ENCODE measurements at regions not wholly inside any gene's neighbourhood (a gene's known extent, or its start where the extent isn't known, plus 50 kb on each side); places are given as distances from the start of the nearest gene placed in this dataset.

GRCh38 chr2:120854766-120855530 is 119.3 kb downstream of the GLI2 start:
- Mint-ChIP-seq H3K9me3 (peaks cover 0 to 2% of the 10 kb centered on the region in 2 donors), H3K27me3 (no peaks in the 10 kb centered on the region), H3K4me3 (no peak overlapping the region), H3K4me1 (ENCODE audit: low read depth in 2 of 2) (peaks cover 0 to 2% of the 10 kb centered on the region in 2 donors), H3K36me3 (ENCODE audit: insufficient read depth) (peaks cover 3% of the 10 kb centered on the region), H3K27ac (no peak overlapping the region)
- ATAC-seq (replicated peaks) (no peak), DNase-seq (no peak)

DNA sequence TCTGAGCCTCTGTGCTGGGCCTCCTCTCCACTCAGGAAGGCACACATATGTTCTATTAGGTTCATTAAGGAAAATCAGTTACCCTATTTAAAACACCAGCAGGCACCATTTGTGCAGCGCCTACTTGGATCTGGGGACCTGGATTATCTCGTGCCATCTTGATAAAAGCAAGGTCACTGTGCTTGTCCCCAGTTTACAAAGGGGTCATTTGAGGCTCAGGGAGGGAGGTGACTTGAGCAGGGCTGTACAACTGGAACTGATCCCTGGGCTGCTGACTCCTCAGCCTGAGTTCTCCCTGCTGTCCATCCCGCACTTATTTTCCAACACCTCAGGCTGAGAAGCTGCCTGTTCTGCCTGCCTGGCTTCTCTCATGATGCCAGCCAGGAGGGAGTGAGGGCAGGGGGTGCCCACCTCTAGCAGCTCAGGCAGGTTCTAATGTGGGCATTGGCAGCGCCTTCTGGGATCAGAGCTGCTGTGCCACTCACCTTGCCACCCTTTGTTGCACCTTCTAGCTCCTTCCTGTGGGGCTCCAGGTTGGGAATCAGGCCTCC is 120.3 kb downstream of the GLI2 start:
- Mint-ChIP-seq H3K36me3 (ENCODE audit: insufficient read depth) (peaks cover 3% of the 10 kb centered on the region), H3K27me3 (no peaks in the 10 kb centered on the region), H3K9me3 (no peaks in the 10 kb centered on the region), H3K4me3 (no peak overlapping the region), H3K4me1 (ENCODE audit: low read depth in 2 of 2) (peaks cover 0 to 2% of the 10 kb centered on the region in 2 donors), H3K27ac (no peak overlapping the region)
- ATAC-seq (replicated peaks) (no peak), DNase-seq (no peak)

GRCh38 chr2:120856421-120856862 is 120.8 kb downstream of the GLI2 start:
- peaks cover 3% of the 10 kb centered on the region for H3K36me3 Mint-ChIP-seq (ENCODE audit: insufficient read depth)
- H3K9me3 Mint-ChIP-seq: no peaks in the 10 kb centered on the region
- peaks cover 0 to 2% of the 10 kb centered on the region in 2 donors for H3K4me1 Mint-ChIP-seq (ENCODE audit: low read depth in 2 of 2)
- no peak overlapping the region for H3K4me3 Mint-ChIP-seq
- no peaks in the 10 kb centered on the region for H3K27me3 Mint-ChIP-seq
- ATAC-seq (replicated peaks) (no peak), DNase-seq (no peak)
- H3K27ac Mint-ChIP-seq: no peak overlapping the region

- Mint-ChIP-seq H3K4me1 (ENCODE audit: low read depth in 2 of 2) (peaks cover 0 to 2% of the 10 kb centered on the region in 2 donors), H3K4me3 (no peak overlapping the region), H3K27me3 (no peaks in the 10 kb centered on the region), H3K9me3 (no peaks in the 10 kb centered on the region), H3K27ac (no peak overlapping the region), H3K36me3 (ENCODE audit: insufficient read depth) (peaks cover 3% of the 10 kb centered on the region)
- no peak for ATAC-seq (replicated peaks)
- DNase-seq: no peak
These were observed 121.8 kb downstream of the GLI2 start for GRCh38 chr2:120857422-120857821.

DNA sequence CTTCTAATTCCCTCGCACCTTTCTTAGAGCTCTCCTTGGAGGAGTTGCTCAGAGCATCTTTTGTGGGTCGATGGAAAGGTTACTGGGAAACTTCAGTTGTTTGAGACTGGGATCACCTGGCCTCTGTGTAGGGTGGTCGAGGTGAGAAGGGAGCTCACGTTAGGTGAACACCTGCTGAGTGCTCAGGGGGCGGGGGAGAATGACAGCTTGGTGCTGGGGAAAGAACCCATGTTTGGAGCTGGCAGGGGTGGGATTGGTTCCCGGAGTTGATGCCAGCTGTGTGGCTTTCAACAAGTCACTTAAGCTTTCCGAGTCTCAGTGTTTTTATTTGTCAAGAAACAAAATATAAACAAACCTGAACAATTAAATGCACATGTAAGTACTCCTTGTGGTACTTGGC is 122.3 kb downstream of the GLI2 start:
- Mint-ChIP-seq H3K27me3 (no peaks in the 10 kb centered on the region), H3K27ac (no peak overlapping the region), H3K4me3 (no peak overlapping the region), H3K36me3 (ENCODE audit: insufficient read depth) (peaks cover 3% of the 10 kb centered on the region), H3K9me3 (no peaks in the 10 kb centered on the region), H3K4me1 (ENCODE audit: low read depth in 2 of 2) (peaks cover 0 to 2% of the 10 kb centered on the region in 2 donors)
- ATAC-seq (replicated peaks) (no peak), DNase-seq (no peak)

DNA sequence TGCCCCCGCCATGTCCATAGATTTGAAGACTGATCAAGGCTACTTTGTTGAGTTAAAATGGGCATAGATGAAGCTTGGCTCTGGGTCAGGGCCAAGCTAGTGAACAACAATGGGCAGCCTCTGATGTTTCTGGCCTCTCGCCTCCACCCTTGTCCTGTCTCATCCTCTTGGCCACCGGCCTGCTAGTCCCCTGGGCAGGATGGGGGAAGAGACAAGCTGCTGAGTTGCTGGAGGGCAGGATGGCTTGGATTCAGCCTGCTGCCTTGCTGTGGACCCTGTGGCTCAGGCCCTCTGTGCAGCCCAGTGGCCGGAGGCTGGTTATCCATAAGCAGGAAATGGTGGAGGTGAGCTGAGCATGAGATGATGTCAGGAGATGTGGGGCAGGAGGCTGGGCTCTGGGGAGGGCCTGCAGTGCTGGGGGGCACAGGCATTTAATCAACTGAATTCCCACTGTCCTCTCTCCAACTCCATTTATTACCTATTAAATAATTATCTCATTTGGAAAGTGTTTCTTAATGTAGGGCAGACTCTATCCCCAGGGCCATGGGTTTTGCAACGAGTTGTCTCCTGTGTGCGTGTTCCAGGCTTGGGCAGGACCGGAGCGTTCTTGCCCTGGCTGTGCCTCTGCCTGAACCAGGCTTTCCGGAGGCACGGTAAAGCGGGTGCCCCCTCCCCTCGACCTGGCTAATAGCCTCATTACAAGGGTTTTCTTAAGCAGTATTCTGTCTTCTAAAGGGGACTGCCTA is 122.9 kb downstream of the GLI2 start:
- no peak for DNase-seq
- Mint-ChIP-seq H3K36me3 (ENCODE audit: insufficient read depth) (peaks cover 3% of the 10 kb centered on the region), H3K4me3 (no peak overlapping the region), H3K4me1 (ENCODE audit: low read depth in 2 of 2) (no peaks in the 10 kb centered on the region), H3K9me3 (no peaks in the 10 kb centered on the region), H3K27me3 (peaks cover 0 to 2% of the 10 kb centered on the region in 2 donors), H3K27ac (no peak overlapping the region)
- no peak for ATAC-seq (replicated peaks)

GRCh38 chr2:120859128-120859527 is 123.5 kb downstream of the GLI2 start:
- Mint-ChIP-seq H3K9me3 (no peaks in the 10 kb centered on the region), H3K27ac (no peak overlapping the region), H3K36me3 (ENCODE audit: insufficient read depth) (peaks cover 3% of the 10 kb centered on the region), H3K4me3 (no peak overlapping the region), H3K4me1 (ENCODE audit: low read depth in 2 of 2) (no peaks in the 10 kb centered on the region), H3K27me3 (peaks cover 0 to 5% of the 10 kb centered on the region in 2 donors)
- ATAC-seq (replicated peaks) (no peak), DNase-seq (no peak)

- no peak overlapping the region for H3K27ac Mint-ChIP-seq
- no peak for DNase-seq
- no peaks in the 10 kb centered on the region for H3K9me3 Mint-ChIP-seq
- no peaks in the 10 kb centered on the region for H3K4me1 Mint-ChIP-seq (ENCODE audit: low read depth in 2 of 2)
- H3K4me3 Mint-ChIP-seq: no peak overlapping the region
- peaks cover 0 to 5% of the 10 kb centered on the region in 2 donors for H3K27me3 Mint-ChIP-seq
- H3K36me3 Mint-ChIP-seq (ENCODE audit: insufficient read depth): peaks cover 3% of the 10 kb centered on the region
- no peak for ATAC-seq (replicated peaks)
These were observed 124.3 kb downstream of the GLI2 start for GRCh38 chr2:120859814-120860578.

DNA sequence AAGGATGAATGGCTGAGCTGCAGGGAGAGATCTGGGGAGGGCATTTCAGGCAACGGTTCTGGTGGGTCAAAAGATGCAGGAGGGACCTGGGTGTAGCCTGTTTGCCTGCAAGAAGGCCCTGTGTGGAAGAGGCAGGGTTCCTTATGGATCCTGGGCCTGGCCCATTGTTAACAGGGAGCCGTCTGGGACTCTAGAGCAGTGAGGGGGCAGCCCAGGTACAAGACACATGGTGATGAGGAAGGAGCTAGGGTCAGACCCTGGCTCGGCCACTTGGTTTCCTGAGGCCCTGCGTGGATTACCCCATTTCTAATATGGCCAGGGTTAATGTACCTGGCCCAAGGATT is 124.9 kb downstream of the GLI2 start:
- ATAC-seq (replicated peaks) (no peak), DNase-seq (no peak)
- Mint-ChIP-seq H3K36me3 (ENCODE audit: insufficient read depth) (peaks cover 3% of the 10 kb centered on the region), H3K4me3 (no peak overlapping the region), H3K9me3 (no peaks in the 10 kb centered on the region), H3K27ac (no peak overlapping the region), H3K4me1 (ENCODE audit: low read depth in 2 of 2) (no peaks in the 10 kb centered on the region), H3K27me3 (peaks cover 0 to 5% of the 10 kb centered on the region in 2 donors)

- H3K36me3 Mint-ChIP-seq (ENCODE audit: insufficient read depth): peaks cover 3% of the 10 kb centered on the region
- H3K4me1 Mint-ChIP-seq (ENCODE audit: low read depth in 2 of 2): no peaks in the 10 kb centered on the region
- ATAC-seq (replicated peaks) (no peak), DNase-seq (no peak)
- no peaks in the 10 kb centered on the region for H3K9me3 Mint-ChIP-seq
- H3K27me3 Mint-ChIP-seq: peaks cover 5% of the 10 kb centered on the region in 2 donors
- H3K4me3 Mint-ChIP-seq: no peak overlapping the region
- no peak overlapping the region for H3K27ac Mint-ChIP-seq
These were observed 125.5 kb downstream of the GLI2 start for GRCh38 chr2:120861191-120861575.

DNA sequence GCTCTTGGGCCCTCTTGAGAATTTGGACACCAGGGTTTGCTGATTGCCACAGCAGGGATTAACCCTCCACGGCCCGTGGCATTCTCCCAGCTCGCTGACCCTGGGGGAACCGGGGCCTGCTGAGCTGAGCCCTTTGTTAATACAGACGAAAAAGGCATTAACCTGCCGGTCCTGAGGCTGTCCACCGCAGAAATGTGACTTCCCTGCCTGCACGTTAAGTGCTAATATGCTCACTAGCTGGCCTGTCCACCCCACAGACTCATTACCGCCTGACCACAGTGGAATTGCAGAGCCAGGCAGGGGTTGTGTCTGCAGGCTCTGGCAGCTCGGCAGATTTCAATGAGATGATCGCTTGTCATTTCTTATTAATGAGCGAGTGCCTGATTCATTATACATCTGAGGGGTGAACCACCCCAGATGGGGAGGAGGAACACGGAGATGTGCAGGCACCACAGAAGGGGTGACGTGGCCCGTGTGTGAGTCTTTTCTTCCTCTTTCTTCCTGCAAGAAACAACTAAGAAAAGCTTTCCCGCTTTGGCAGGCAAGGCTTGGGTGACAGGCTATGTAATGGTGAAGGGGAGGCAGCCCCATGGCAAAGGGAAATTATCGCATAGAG is 126.0 kb downstream of the GLI2 start:
- DNase-seq (no peak), ATAC-seq (replicated peaks) (no peak)
- H3K36me3 Mint-ChIP-seq (ENCODE audit: insufficient read depth): peaks cover 3% of the 10 kb centered on the region
- no peak overlapping the region for H3K4me3 Mint-ChIP-seq
- H3K9me3 Mint-ChIP-seq: no peaks in the 10 kb centered on the region
- H3K27me3 Mint-ChIP-seq: peaks cover 5 to 10% of the 10 kb centered on the region in 2 donors
- no peaks in the 10 kb centered on the region for H3K4me1 Mint-ChIP-seq (ENCODE audit: low read depth in 2 of 2)
- H3K27ac Mint-ChIP-seq: no peak overlapping the region

DNA sequence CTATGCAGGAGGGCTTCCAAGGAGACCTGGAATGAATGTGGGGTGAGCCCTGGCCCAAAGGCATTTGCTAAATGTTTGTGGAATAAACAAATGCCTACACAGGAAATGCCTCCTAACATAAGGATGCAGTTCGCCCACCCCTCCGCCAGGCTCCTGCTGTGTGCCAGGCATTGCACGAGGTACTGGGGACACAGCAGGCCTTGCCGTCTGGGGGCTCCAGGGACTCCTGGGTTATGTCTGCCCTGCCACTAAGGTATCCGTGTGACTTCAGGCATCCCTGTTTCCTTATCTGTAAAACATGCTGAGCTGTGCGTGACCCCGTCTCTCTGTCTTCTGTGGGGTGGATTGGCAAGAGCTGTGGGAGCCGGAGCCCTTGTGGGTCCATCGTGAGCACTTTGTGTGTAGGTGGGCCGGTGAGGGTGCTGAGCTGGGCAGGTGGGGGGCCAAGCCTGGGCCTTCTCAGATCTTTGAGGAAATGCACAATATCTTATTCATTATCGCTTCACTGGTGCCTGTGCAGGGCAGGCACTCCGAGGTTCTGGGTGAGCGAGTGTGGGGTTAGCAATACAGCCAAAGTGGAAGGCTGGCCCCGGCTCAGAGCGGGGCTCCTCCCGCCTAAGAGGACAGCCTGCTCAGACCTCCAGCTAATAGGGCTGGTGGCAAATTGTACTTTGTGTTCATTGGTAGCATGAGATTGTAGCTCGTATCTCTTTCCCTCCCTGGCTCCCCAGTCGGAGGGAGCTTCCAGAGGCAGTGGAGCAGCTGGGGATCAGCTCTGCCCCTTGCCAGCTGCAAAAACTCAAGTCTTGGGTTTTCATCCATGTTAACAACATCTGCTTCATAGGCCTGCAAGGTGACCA is 126.8 kb downstream of the GLI2 start:
- Mint-ChIP-seq H3K36me3 (ENCODE audit: insufficient read depth) (peaks cover 3% of the 10 kb centered on the region), H3K4me3 (no peak overlapping the region), H3K27me3 (peaks cover 5 to 17% of the 10 kb centered on the region in 2 donors), H3K4me1 (ENCODE audit: low read depth in 2 of 2) (no peaks in the 10 kb centered on the region), H3K27ac (no peak overlapping the region), H3K9me3 (no peaks in the 10 kb centered on the region)
- ATAC-seq (replicated peaks): no peak
- no peak for DNase-seq
